ENCODE measurements at regions not wholly inside any gene's neighbourhood (a gene's known extent, or its start where the extent isn't known, plus 50 kb on each side); places are given as distances from the start of the nearest gene placed in this dataset.

DNA sequence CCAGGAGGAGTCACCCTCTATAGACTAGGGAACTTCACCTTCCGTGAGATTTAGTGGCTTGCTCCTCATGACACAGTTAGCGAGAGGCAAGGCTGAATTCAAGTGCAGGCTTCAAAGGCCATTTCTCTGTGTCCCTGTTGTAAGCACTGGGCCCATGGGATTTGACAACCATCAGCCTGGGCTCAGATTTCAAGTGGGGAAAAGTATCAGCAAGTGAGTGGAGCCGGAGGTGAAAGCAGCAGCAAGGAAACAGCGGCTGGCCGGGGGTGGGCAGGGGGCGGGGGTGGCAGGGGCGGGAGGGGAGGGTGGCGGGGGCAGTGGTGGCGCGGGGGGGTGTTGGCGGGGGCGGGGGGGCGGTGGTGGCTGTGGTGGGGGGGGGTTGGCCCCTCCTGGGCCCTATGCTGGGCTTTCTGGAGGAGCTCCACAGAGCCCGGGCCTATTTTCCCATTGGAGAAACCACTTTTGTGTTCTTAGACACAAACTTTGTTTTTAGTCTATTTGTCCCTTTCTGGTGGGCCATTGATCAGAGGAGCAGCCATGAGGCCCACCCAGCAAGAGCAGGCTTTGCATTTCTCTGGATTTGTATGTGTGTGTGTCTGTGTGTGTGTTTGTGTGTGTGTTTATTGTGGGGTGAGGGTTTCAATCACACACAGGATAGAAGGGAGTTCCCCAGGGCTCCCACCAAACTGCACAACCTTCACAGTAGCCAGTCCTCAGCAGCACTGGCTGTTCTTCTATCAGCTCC is 165.4 kb upstream of the RAI14 start:
- DNase-seq (ENCODE audit: insufficient read length, low spot score) = no peak
- TF ChIP-seq, protein P1, sequence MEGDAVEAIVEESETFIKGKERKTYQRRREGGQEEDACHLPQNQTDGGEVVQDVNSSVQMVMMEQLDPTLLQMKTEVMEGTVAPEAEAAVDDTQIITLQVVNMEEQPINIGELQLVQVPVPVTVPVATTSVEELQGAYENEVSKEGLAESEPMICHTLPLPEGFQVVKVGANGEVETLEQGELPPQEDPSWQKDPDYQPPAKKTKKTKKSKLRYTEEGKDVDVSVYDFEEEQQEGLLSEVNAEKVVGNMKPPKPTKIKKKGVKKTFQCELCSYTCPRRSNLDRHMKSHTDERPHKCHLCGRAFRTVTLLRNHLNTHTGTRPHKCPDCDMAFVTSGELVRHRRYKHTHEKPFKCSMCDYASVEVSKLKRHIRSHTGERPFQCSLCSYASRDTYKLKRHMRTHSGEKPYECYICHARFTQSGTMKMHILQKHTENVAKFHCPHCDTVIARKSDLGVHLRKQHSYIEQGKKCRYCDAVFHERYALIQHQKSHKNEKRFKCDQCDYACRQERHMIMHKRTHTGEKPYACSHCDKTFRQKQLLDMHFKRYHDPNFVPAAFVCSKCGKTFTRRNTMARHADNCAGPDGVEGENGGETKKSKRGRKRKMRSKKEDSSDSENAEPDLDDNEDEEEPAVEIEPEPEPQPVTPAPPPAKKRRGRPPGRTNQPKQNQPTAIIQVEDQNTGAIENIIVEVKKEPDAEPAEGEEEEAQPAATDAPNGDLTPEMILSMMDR (IDR thresholded peaks at IDR 0.05; ENCODE audit: insufficient read depth, missing control alignments) = no peak
- no peak for FAIRE-seq

DNA sequence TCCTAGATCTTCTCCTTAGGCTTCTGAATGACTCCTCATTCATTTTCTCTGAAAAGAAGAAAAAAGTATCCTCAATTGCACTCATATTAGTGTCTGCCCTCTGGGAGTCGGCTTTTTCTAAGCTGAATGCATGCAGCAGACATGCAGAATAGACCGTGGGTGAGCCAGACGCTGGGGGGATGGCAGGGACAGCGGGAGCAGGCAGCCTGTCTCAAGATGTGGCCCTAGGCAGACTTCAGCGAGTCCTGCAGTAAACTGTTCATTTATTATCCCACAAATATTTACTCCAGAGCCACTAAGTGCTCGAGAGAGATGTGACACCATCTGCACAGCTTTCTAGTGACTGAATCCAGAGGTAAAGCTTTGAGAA is 164.9 kb upstream of the RAI14 start:
- DNase-seq (ENCODE audit: insufficient read length, low spot score) (no peak), FAIRE-seq (no peak)
- TF ChIP-seq, protein P1 (IDR thresholded peaks at IDR 0.05; ENCODE audit: insufficient read depth, missing control alignments) = no peak

DNA sequence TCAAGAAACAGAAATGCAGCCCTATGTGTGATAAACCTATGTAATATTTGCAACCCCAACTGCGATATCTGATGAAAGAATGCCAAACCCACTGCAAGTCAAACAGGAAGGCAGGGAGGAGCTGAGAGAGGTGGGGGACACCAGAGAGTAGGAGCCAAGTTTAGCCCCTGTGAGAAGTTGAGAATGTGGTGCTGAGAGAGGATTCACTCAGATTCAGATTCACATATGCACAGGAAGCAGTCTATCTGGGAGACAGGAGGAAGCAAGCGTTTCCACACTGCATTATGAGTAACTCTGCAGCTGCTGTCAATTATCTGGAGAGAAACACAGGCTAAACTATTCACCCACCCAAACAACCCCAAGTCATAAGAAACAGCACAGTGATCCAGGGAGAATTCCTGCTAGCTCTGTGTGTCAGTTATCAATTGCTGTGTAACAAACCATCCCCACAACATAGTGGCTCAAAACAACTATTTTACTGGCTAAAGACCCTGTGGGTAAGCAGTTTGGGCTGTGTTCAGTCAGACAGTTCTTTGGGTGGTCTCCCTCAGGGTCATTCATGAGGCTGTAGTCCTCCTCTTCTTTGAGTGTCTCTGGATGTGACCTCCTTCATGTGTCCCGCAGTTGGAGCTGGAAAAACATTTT is 161.9 kb upstream of the RAI14 start:
- FAIRE-seq (no peak), DNase-seq (ENCODE audit: insufficient read length, low spot score) (no peak)
- TF ChIP-seq, protein P1 (IDR thresholded peaks at IDR 0.05; ENCODE audit: insufficient read depth, missing control alignments) = no peak

DNA sequence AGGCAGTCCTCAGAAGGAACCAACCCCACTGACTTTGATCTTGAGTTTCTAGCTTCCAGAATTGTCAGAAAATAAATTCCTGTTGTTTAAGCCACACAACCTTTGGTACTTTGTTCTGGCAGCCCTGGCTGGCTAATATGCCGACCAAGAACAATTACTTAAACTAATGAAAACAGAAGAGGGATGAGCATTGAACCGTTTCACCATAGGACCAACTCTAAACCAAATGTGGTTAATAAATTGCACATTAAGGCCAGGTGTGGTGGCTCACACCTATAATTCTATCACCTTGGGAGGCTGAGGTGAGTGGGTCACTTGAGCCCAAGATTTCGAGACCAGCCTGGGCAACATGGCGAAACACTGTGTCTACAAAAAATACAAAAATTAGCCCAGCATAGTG is 160.9 kb upstream of the RAI14 start:
- FAIRE-seq = no peak
- no peak for DNase-seq (ENCODE audit: insufficient read length, low spot score)
- TF ChIP-seq, protein P1 (IDR thresholded peaks at IDR 0.05; ENCODE audit: insufficient read depth, missing control alignments) = no peak

DNA sequence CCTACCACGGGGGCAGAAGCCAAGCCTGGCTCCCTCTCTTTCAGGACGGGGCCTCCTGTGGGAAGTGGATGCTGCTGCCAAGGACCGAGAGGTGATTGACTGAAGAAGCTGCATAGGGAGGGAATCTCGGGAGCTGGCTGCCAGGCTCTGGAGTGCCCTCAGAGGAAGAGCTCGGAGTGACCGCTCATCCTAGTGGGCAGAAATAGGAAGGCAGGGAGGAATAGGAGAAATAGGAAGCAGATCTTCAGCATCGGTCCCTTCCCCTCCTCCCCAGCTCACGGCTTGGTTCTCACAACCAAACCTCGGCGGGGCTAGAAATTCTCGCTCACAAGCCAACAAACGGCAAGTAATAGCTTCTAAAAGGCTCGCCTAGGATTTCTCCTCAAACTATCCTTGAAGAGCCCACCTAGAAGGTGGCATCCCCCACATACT is 159.9 kb upstream of the RAI14 start:
- TF ChIP-seq, protein P1 (IDR thresholded peaks at IDR 0.05; ENCODE audit: insufficient read depth, missing control alignments) = no peak
- DNase-seq (ENCODE audit: insufficient read length, low spot score) (no peak), FAIRE-seq (no peak)

DNA sequence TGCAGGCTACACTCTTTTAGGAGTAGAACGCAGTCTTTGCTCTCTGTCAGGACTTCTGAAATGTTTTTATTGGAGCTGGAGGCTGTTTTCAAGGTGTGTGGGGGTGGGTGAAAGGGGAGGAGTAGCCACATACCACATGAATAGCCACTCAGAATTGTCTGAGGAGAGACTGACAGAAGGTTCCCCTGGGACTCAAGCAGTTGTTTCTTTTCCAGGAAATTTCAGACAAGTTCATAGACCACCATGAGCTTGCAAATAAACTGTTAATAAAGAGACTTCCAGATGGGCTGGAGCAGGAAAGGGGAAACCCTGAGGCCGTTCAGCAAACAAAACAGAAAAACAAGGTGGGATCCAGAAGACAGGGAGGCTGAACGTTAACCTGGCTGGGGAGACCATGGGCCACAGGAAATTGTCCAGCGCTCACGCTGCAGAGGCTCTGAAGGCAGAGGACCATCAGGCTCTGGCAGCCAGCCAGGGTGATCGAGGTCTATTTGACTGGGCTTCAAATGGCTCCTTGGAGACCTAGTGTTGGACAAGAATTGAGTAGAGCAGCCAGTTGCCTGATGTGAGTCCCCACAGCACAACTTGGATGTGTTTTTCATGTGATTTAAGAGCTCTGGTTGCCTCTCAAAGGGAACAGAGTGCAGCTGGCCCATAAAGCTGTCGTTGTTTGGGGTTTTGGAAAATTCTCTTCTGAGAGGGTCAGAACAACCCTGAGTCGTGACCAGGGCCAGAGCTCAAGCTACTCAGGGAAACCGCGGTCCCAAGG is 159.2 kb upstream of the RAI14 start:
- TF ChIP-seq, protein P1 (IDR thresholded peaks at IDR 0.05; ENCODE audit: insufficient read depth, missing control alignments) = no peak
- no peak for FAIRE-seq
- DNase-seq (ENCODE audit: insufficient read length, low spot score) = no peak
